GM12874 (cell line): ENCODE measurements at regions not wholly inside any gene's neighbourhood (a gene's known extent, or its start where the extent isn't known, plus 50 kb on each side); places are given as distances from the start of the nearest gene placed in this dataset.

Experiments used
- TF ChIP-seq, protein P1 (sequence below): IDR thresholded peaks from 2 replicates; pipeline ENCODE4 v1.5.1; 2011; ENCODE audit warnings: low read depth, mild to moderate bottlenecking, control low read depth, low read length, moderate library complexity; ENCODE audit not compliant: insufficient read depth

DNA sequence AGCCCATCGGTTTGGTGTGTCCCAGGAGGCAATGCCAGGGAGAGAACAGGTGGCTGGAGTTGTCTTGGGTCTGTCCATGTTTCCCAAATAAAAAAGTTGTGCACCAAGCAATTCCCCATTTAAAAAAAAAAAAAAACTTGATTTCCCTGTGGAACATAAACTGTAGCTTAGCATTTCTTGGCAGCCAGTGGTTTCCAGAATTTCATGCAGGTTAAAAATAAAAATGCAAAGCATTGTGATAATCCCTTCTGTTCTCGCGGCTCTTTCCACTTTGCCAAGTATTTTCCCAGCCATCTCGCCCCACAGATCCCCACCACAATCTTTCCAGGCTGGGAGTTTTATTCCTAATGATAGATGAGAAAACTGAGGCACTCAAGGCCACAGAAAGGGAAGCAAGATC lies 51.4 kb upstream of the MSX1 start:
- TF ChIP-seq, protein P1, sequence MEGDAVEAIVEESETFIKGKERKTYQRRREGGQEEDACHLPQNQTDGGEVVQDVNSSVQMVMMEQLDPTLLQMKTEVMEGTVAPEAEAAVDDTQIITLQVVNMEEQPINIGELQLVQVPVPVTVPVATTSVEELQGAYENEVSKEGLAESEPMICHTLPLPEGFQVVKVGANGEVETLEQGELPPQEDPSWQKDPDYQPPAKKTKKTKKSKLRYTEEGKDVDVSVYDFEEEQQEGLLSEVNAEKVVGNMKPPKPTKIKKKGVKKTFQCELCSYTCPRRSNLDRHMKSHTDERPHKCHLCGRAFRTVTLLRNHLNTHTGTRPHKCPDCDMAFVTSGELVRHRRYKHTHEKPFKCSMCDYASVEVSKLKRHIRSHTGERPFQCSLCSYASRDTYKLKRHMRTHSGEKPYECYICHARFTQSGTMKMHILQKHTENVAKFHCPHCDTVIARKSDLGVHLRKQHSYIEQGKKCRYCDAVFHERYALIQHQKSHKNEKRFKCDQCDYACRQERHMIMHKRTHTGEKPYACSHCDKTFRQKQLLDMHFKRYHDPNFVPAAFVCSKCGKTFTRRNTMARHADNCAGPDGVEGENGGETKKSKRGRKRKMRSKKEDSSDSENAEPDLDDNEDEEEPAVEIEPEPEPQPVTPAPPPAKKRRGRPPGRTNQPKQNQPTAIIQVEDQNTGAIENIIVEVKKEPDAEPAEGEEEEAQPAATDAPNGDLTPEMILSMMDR = no peak

- TF ChIP-seq, protein P1 = no peak
Observed at GRCh38 chr4:4805887-4806286, 53.6 kb upstream of the MSX1 start.

DNA sequence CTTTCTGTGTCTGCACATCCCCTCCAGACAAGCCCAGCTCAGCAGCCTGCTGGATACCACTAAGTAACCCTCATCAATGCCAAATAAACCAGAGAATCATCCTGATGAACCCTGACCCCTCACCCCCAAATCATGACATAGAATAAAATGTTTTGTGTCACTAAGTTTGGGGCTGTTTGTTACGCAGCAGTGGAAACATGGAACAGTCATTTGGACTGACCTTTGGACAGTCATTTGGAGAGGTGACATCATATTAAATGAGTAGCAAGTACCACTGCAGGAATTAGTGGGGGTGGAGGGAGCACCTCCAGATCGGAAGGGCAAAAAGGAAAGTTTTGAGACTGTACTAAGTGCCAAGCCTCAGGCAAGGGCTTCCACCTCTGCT lies 55.6 kb upstream of the MSX1 start:
- TF ChIP-seq, protein P1 = no peak

DNA sequence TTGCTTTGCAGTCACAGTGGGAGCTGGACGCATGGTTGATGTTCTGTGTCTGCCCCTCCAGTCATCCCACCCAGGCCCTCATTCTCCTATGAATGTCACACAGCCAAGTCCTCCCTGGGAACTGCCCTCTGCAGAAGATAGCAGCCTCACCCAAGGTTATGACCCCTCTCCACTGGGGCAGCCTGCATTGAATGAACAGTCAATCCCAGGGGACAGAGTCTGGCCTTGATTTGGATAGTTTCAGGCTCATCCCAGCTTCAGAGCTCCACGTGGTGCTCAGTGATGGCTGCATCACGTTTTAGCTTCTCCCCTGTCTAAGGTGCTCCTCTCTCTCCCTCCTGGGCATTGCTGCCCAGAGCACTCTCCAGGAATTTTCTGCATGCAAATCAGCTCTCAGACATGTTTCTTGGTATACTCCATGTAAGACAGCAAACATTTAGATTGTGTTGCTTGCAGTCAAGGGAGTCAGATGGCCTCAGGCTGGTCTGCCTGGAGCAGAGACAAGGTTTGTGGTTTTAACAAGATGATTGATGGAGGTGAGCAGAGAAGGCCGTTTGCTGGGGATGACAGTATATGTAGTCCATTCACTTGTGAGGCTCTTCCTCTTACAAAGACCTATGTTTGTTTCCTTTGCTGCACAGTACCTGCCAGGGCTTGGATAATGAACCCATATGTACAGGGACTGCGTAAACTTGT lies 56.1 kb upstream of the MSX1 start:
- TF ChIP-seq, protein P1 = no peak

DNA sequence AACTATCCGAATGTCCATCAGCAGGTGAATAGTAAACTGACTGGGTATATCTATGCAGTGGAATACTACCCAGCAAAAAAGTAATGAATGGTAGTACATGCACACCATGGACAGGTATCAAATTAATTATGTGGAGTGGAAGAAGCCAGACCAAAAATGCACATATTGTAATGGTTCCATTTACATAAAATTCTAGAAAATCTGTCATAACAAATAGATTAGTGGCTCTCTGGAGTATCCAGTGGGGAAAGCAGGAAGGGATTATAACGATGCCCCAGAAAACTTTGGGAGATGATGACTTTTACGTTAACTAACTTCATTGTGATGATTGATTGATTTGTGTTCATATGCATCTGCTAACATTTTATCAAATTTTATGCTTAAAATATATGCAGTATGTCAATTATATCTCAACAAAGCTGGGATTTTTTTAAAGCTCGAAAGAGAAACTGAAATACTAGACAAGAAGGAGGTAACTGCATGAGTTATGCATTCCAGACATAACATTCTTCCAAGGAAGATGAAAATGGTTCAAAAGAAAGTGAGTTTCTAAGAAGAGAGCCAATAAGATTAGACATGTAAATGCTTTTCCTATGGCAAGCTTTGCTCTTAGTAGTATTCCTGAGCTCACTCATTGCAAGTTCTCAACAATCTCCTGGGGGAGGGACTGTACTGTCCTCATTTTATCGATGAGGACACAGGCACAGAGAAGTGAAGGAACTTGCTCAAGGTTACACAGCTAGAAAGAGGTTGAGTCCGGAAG lies 58.6 kb upstream of the MSX1 start:
- TF ChIP-seq, protein P1 = no peak

DNA sequence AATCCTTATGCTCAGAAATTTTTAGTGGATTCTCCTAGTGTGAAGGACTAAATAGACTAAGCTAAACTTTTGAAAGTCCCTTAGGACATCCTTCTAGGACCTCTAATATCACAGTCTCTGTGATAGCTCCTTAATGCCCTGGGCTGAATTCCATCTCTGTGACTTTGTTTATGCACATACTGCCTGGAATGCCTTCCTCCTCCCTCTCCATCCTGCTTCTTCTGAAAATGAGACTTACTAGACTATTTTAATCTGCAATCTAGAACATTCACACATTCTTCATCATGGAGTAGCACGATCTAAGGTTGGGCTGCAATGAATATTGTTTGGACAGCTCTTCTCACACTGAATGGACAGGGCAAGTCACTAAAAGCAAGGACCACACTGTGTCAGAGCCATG lies 65.0 kb upstream of the MSX1 start:
- TF ChIP-seq, protein P1 = no peak

GRCh38 chr4:4792466-4792865 lies 67.0 kb upstream of the MSX1 start:
- TF ChIP-seq, protein P1 = no peak
